Natural killer cell (primary cell): ENCODE measurements at regions not wholly inside any gene's neighbourhood (a gene's known extent, or its start where the extent isn't known, plus 50 kb on each side); places are given as distances from the start of the nearest gene placed in this dataset.
A peak's percentile ranks its signal among the peaks of the same experiment; 100 is the strongest.

ENCODE experiments used
- ATAC-seq, 3 donors: fragments of 150-1000 bp in 2 of 3; fragments of 200-7000 bp in 1 of 3; cut with Tn5 transposase; 1 replicate in 1 of 3; 2 replicates in 2 of 3; pipeline ENCODE4 v1.10.0; 2021; ENCODE audit warnings: mild to moderate bottlenecking in 2 of 3, moderate library complexity in 2 of 3
- DNase-seq, 2 donors: peaks; one replicate each; pipeline versions ENCODE4 v3.0.0 to v3.0.0-alpha.2; 2013 to 2021; ENCODE audit warnings: mixed read lengths in 1 of 2
- H3K27ac ChIP-seq: one replicate; pipeline ENCODE4 v1.5.1; 2013; ENCODE audit warnings: mild to moderate bottlenecking, low read length
- H3K27me3 ChIP-seq: one replicate; pipeline ENCODE4 v1.6.1; 2013; ENCODE audit warnings: low read length; ENCODE audit not compliant: control insufficient read depth, insufficient read depth
- H3K36me3 ChIP-seq: one replicate; pipeline ENCODE4 v1.6.1; 2013; ENCODE audit warnings: low read length; ENCODE audit not compliant: control insufficient read depth, insufficient read depth
- H3K4me1 ChIP-seq: one replicate; pipeline ENCODE4 v1.6.1; 2013; ENCODE audit warnings: low read length; ENCODE audit not compliant: control insufficient read depth, insufficient read depth
- H3K4me3 ChIP-seq: one replicate; pipeline ENCODE4 v1.5.1; 2013; ENCODE audit warnings: low read length
- H3K9me3 ChIP-seq: one replicate; pipeline ENCODE4 v1.6.1; 2013; ENCODE audit warnings: low read length; ENCODE audit not compliant: control insufficient read depth, insufficient read depth
- H3K27ac Mint-ChIP-seq, 2 donors: one replicate each; pipeline ENCODE4 v1.8.0; 2022; ENCODE audit warnings: mild to moderate bottlenecking in 2 of 2, mixed read lengths in 2 of 2, moderate library complexity in 1 of 2
- H3K27me3 Mint-ChIP-seq, 2 donors: one replicate each; pipeline ENCODE4 v1.8.0; 2022; ENCODE audit warnings: low read depth in 2 of 2, mixed read lengths in 2 of 2
- H3K36me3 Mint-ChIP-seq: one replicate; pipeline ENCODE4 v1.8.0; 2022; ENCODE audit warnings: mixed read lengths
- H3K4me1 Mint-ChIP-seq, 2 donors: one replicate each; pipeline ENCODE4 v1.8.0; 2022; ENCODE audit warnings: mixed read lengths in 2 of 2
- H3K4me3 Mint-ChIP-seq: one replicate; pipeline ENCODE4 v1.8.0; 2022; ENCODE audit warnings: mild to moderate bottlenecking, moderate library complexity, mixed read lengths
- H3K9me3 Mint-ChIP-seq, 2 donors: one replicate each; pipeline ENCODE4 v1.8.0; 2022; ENCODE audit warnings: mixed read lengths in 2 of 2
- CTCF ChIP-seq: fragments of 200-600 bp; IDR thresholded peaks from one replicate; pipeline ENCODE4 v1.8.0; 2022; ENCODE audit warnings: antibody characterized with exemption
- WGBS: methylation state at CpG from one replicate; pipeline ENCODE4 v1.1.7; 2013; ENCODE audit warnings: missing lambda C conversion rate; ENCODE audit not compliant: insufficient coverage; 5-methylcytosine and 5-hydroxymethylcytosine counted together
- intact Hi-C: fragments of 100-400 bp; cut with micrococcal nuclease; formaldehyde crosslinking; loops from one replicate; pipeline ENCODE4 v1.14.2; 2022

GRCh38 chr12:39103552-39104165 is 198.3 kb upstream of the CPNE8 start:
- Mint-ChIP-seq H3K4me3 (no peak overlapping the region), H3K36me3 (no peaks in the 10 kb centered on the region), H3K9me3 (no peaks in the 10 kb centered on the region), H3K27me3 (no peaks in the 10 kb centered on the region), H3K27ac (no peak overlapping the region), H3K4me1 (peaks cover 0 to 6% of the 10 kb centered on the region in 2 donors)
- intact Hi-C loops, result loop anchor here (2.0 to 10.0 kb wide), 2 partner anchors 775 to 969 kb away; no protein-coding TSS in a partner anchor
- DNase-seq (peak in 1 of 2 donors; percentile 64), ATAC-seq (peak; percentile 57 to 70 (median 62))
- TF ChIP-seq CTCF, result peak; percentile 60
- Histone ChIP-seq H3K36me3 (no peaks in the 10 kb centered on the region), H3K27ac (no peak overlapping the region), H3K9me3 (no peaks in the 10 kb centered on the region), H3K4me1 (no peaks in the 10 kb centered on the region), H3K27me3 (no peaks in the 10 kb centered on the region), H3K4me3 (no peak overlapping the region)
- 56% methylated on average over 8 of the region's 8 CpGs for WGBS

- no peak overlapping the region for H3K4me3 Mint-ChIP-seq
- intact Hi-C loops, result loop anchor here (2.0 to 10.0 kb wide), 2 partner anchors 774 to 968 kb away; no protein-coding TSS in a partner anchor
- ATAC-seq (no peak), DNase-seq (no peak)
- no peaks in the 10 kb centered on the region for H3K4me1 ChIP-seq
- no peak for TF ChIP-seq CTCF
- H3K9me3 Mint-ChIP-seq, result no peaks in the 10 kb centered on the region
- no peak overlapping the region for H3K27ac ChIP-seq
- peaks cover 0 to 6% of the 10 kb centered on the region in 2 donors for H3K4me1 Mint-ChIP-seq
- H3K36me3 ChIP-seq, result no peaks in the 10 kb centered on the region
- no peaks in the 10 kb centered on the region for H3K27me3 ChIP-seq
- no peaks in the 10 kb centered on the region for H3K36me3 Mint-ChIP-seq
- no peak overlapping the region for H3K27ac Mint-ChIP-seq
- WGBS, result 92% methylated on average over 2 of the region's 3 CpGs
- no peak overlapping the region for H3K4me3 ChIP-seq
- H3K27me3 Mint-ChIP-seq, result no peaks in the 10 kb centered on the region
- H3K9me3 ChIP-seq, result no peaks in the 10 kb centered on the region
Measured at GRCh38 chr12:39102474-39103209, 197.3 kb upstream of the CPNE8 start.

GRCh38 chr12:39095636-39096330 is 190.4 kb upstream of the CPNE8 start:
- Mint-ChIP-seq H3K27me3 (no peaks in the 10 kb centered on the region), H3K27ac (no peak overlapping the region), H3K36me3 (no peaks in the 10 kb centered on the region), H3K4me1 (no peaks in the 10 kb centered on the region), H3K9me3 (peaks cover 0 to 5% of the 10 kb centered on the region in 2 donors), H3K4me3 (no peak overlapping the region)
- no peaks in the 10 kb centered on the region for H3K4me1 ChIP-seq
- WGBS, result 89% methylated on average over 2 of the region's 2 CpGs
- peaks cover 2% of the 10 kb centered on the region for H3K27me3 ChIP-seq
- DNase-seq, result no peak
- ATAC-seq, result no peak
- no peak overlapping the region for H3K4me3 ChIP-seq
- no peak for TF ChIP-seq CTCF
- intact Hi-C loops, result no loop called here
- H3K27ac ChIP-seq, result no peak overlapping the region
- no peaks in the 10 kb centered on the region for H3K36me3 ChIP-seq
- H3K9me3 ChIP-seq, result no peaks in the 10 kb centered on the region
